ENCODE measurements at regions not wholly inside any gene's neighbourhood (a gene's known extent, or its start where the extent isn't known, plus 50 kb on each side); places are given as distances from the start of the nearest gene placed in this dataset.

- no peak for DNase-seq
These were observed 395.3 kb downstream of the AEBP2 start for GRCh38 chr12:19834592-19834991.

GRCh38 chr12:19836056-19836455 lies 396.8 kb downstream of the AEBP2 start:
- DNase-seq, result no peak

- DNase-seq, result no peak
These were observed 397.2 kb downstream of the AEBP2 start for GRCh38 chr12:19836456-19836855.

- no peak for DNase-seq
These were observed 398.3 kb downstream of the AEBP2 start for GRCh38 chr12:19837543-19837942.

- no peak for DNase-seq
These were observed 402.2 kb downstream of the AEBP2 start for GRCh38 chr12:19841451-19841850.

- no peak for DNase-seq
These were observed 402.8 kb downstream of the AEBP2 start for GRCh38 chr12:19842116-19842515.

- no peak for DNase-seq
These were observed 404.9 kb downstream of the AEBP2 start for GRCh38 chr12:19844224-19844623.

- no peak for DNase-seq
These were observed 407.3 kb downstream of the AEBP2 start for GRCh38 chr12:19846574-19846973.

- no peak for DNase-seq
These were observed 408.2 kb downstream of the AEBP2 start for GRCh38 chr12:19847294-19848059.

GRCh38 chr12:19848421-19848820 lies 409.1 kb downstream of the AEBP2 start:
- no peak for DNase-seq

GRCh38 chr12:19849208-19849607 lies 409.9 kb downstream of the AEBP2 start:
- no peak for DNase-seq

- DNase-seq, result no peak
These were observed 411.2 kb downstream of the AEBP2 start for GRCh38 chr12:19850346-19851065.

- no peak for DNase-seq
These were observed 413.0 kb downstream of the AEBP2 start for GRCh38 chr12:19852100-19852855.

- no peak for DNase-seq
These were observed 416.6 kb downstream of the AEBP2 start for GRCh38 chr12:19855851-19856250.

- DNase-seq, result no peak
These were observed 417.1 kb downstream of the AEBP2 start for GRCh38 chr12:19856389-19856788.

GRCh38 chr12:19857204-19857603 lies 417.9 kb downstream of the AEBP2 start:
- DNase-seq, result no peak

GRCh38 chr12:19867151-19867550 lies 427.9 kb downstream of the AEBP2 start:
- no peak for DNase-seq

- no peak for DNase-seq
These were observed 428.7 kb downstream of the AEBP2 start for GRCh38 chr12:19867970-19868369.

- DNase-seq, result no peak
These were observed 430.1 kb downstream of the AEBP2 start for GRCh38 chr12:19869413-19869812.

GRCh38 chr12:19872621-19873540 lies 433.6 kb downstream of the AEBP2 start:
- no peak for DNase-seq

- DNase-seq, result no peak
These were observed 440.8 kb downstream of the AEBP2 start for GRCh38 chr12:19880076-19880475.

- DNase-seq, result no peak
These were observed 441.4 kb downstream of the AEBP2 start for GRCh38 chr12:19880721-19881120.

GRCh38 chr12:19882346-19882745 lies 443.1 kb downstream of the AEBP2 start:
- DNase-seq, result no peak
